ENCODE measurements at regions not wholly inside any gene's neighbourhood (a gene's known extent, or its start where the extent isn't known, plus 50 kb on each side); places are given as distances from the start of the nearest gene placed in this dataset.

- Histone ChIP-seq H3K9me2 (replicated peaks; ENCODE audit: low read length) (no peaks in the 10 kb centered on the region), H3K4me1 (ENCODE audit: insufficient read depth, low read length) (peaks cover 7% of the 10 kb centered on the region), H3K79me2 (ENCODE audit: low read length) (no peaks in the 10 kb centered on the region), H3K9ac (ENCODE audit: low read length) (no peak overlapping the region), H3K4me3 (ENCODE audit: low read length) (no peak overlapping the region), H4K20me1 (ENCODE audit: low read length) (no peaks in the 10 kb centered on the region), H3K4me2 (ENCODE audit: low read length) (no peak overlapping the region), H3K9me3 (ENCODE audit: low read length) (no peaks in the 10 kb centered on the region), H3K36me3 (ENCODE audit: low read depth, low read length) (no peaks in the 10 kb centered on the region), H2AFZ (ENCODE audit: low read length) (no peak overlapping the region), H3F3A (ENCODE audit: low read length, unreplicated experiment) (no peaks in the 10 kb centered on the region), H3K27me3 (ENCODE audit: low read length) (no peaks in the 10 kb centered on the region), H3K27ac (ENCODE audit: low read length) (no peak overlapping the region)
- TF ChIP-seq EZH2 (IDR thresholded peaks at IDR 0.05; ENCODE audit: low read length, unreplicated experiment) (no peak), EZH2phosphoT487 (IDR thresholded peaks at IDR 0.05; ENCODE audit: borderline replicate concordance, low read length) (no peak), CTCF (conservative IDR thresholded peaks at IDR 0.05; ENCODE audit: low read depth, low read length) (no peak)
- ATAC-seq, result no peak
- intact Hi-C loops (cut with micrococcal nuclease), result no loop called here
- BruUV-seq (replicated peaks), result no TSS peak
- ChIA-PET POLR2A (ENCODE audit: unreplicated experiment) (no interaction called here), CTCF (interaction anchor here (0.8 kb wide), 1 partner anchor 139 kb away, joined by 3 read pairs; no protein-coding TSS in a partner anchor)
- no peak for DNase-seq
Observed at GRCh38 chr17:72250206-72250605, 129.4 kb downstream of the SOX9 start.

DNA sequence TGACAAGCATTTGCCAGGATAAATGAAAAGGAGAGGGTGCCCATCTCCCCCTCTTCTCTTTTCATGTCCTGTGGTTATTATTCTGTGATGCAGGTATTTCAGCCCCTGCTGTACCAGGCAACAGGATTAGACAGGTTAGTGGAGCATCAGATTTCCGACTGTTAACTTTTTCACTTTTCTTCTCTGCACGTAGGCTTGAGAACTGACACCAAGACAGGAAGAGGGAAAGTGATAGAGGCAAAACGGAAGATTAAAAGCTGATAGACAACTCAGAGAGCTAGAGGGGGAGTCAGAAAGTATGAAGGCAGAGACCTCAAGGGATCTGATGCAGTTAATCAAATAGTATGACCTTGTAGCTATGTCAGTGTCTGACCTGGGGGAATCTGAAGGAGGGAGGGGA is 132.8 kb downstream of the SOX9 start:
- Histone ChIP-seq H3K36me3 (ENCODE audit: low read depth, low read length) (no peaks in the 10 kb centered on the region), H3K9me3 (ENCODE audit: low read length) (no peaks in the 10 kb centered on the region), H3K9ac (ENCODE audit: low read length) (no peak overlapping the region), H3K79me2 (ENCODE audit: low read length) (no peaks in the 10 kb centered on the region), H3K4me1 (ENCODE audit: insufficient read depth, low read length) (no peaks in the 10 kb centered on the region), H3K4me2 (ENCODE audit: low read length) (no peak overlapping the region), H3K27me3 (ENCODE audit: low read length) (no peaks in the 10 kb centered on the region), H3K27ac (ENCODE audit: low read length) (no peak overlapping the region), H4K20me1 (ENCODE audit: low read length) (no peaks in the 10 kb centered on the region), H2AFZ (ENCODE audit: low read length) (no peak overlapping the region), H3K4me3 (ENCODE audit: low read length) (no peak overlapping the region), H3K9me2 (replicated peaks; ENCODE audit: low read length) (no peaks in the 10 kb centered on the region), H3F3A (ENCODE audit: low read length, unreplicated experiment) (no peaks in the 10 kb centered on the region)
- no peak for TF ChIP-seq EZH2 (IDR thresholded peaks at IDR 0.05; ENCODE audit: low read length, unreplicated experiment)
- no peak for TF ChIP-seq CTCF (conservative IDR thresholded peaks at IDR 0.05; ENCODE audit: low read depth, low read length)
- no peak for TF ChIP-seq EZH2phosphoT487 (IDR thresholded peaks at IDR 0.05; ENCODE audit: borderline replicate concordance, low read length)
- no TSS peak for BruUV-seq (replicated peaks)
- POLR2A ChIA-PET (ENCODE audit: unreplicated experiment), result no interaction called here
- no peak for DNase-seq
- intact Hi-C loops (cut with micrococcal nuclease), result no loop called here
- CTCF ChIA-PET, result no interaction called here
- ATAC-seq, result no peak

GRCh38 chr17:72254808-72255449 is 134.1 kb downstream of the SOX9 start:
- ATAC-seq, result no peak
- Histone ChIP-seq H3K9ac (ENCODE audit: low read length) (no peak overlapping the region), H3K36me3 (ENCODE audit: low read depth, low read length) (no peaks in the 10 kb centered on the region), H3K9me3 (ENCODE audit: low read length) (no peaks in the 10 kb centered on the region), H3F3A (ENCODE audit: low read length, unreplicated experiment) (no peaks in the 10 kb centered on the region), H3K4me1 (ENCODE audit: insufficient read depth, low read length) (no peaks in the 10 kb centered on the region), H2AFZ (ENCODE audit: low read length) (no peak overlapping the region), H3K9me2 (replicated peaks; ENCODE audit: low read length) (no peaks in the 10 kb centered on the region), H3K79me2 (ENCODE audit: low read length) (no peaks in the 10 kb centered on the region), H3K27me3 (ENCODE audit: low read length) (no peaks in the 10 kb centered on the region), H3K27ac (ENCODE audit: low read length) (no peak overlapping the region), H3K4me2 (ENCODE audit: low read length) (no peak overlapping the region), H3K4me3 (ENCODE audit: low read length) (no peak overlapping the region), H4K20me1 (ENCODE audit: low read length) (no peaks in the 10 kb centered on the region)
- intact Hi-C loops (cut with micrococcal nuclease), result no loop called here
- DNase-seq, result peak; percentile 56
- TF ChIP-seq EZH2 (IDR thresholded peaks at IDR 0.05; ENCODE audit: low read length, unreplicated experiment) (no peak), CTCF (conservative IDR thresholded peaks at IDR 0.05; ENCODE audit: low read depth, low read length) (no peak), EZH2phosphoT487 (IDR thresholded peaks at IDR 0.05; ENCODE audit: borderline replicate concordance, low read length) (no peak)
- CTCF ChIA-PET, result no interaction called here
- no TSS peak for BruUV-seq (replicated peaks)
- POLR2A ChIA-PET (ENCODE audit: unreplicated experiment), result no interaction called here

All from PC-3 (cell line).